GM12878 (cell line): ENCODE measurements at regions not wholly inside any gene's neighbourhood (a gene's known extent, or its start where the extent isn't known, plus 50 kb on each side); places are given as distances from the start of the nearest gene placed in this dataset.

ENCODE experiments used
- ATAC-seq: fragments of 200-7000 bp; cut with Tn5 transposase; 3 replicates; pipeline ENCODE4 v1.9.1; 2020; ENCODE audit warnings: mild to moderate bottlenecking, moderate library complexity
- BruUV-seq: library from RNA; stranded (reverse); fragments of 400-500 nt; replicated peaks from 2 replicates; lab custom pipeline; 2021; lab: Mats Ljungman, UMichigan
- CTCF ChIA-PET: fragments of 300-600 bp; sonication (Branson Sonifier 250); formaldehyde crosslinking; extraction: SDS; loops from one replicate; lab custom pipeline; 2021; ENCODE audit warnings: inconsistent platforms; lab: Yijun Ruan, JAX
- POLR2A ChIA-PET: fragments of 350-600 bp; formaldehyde crosslinking; extraction: SDS; loops from one replicate; lab custom pipeline; 2021; ENCODE audit warnings: inconsistent platforms; lab: Charles Lee
- RAD21 ChIA-PET: fragments of 300-600 bp; sonication (Branson Sonifier 250); formaldehyde crosslinking; loops from one replicate; lab custom pipeline; 2023; ENCODE audit warnings: antibody characterized with exemption; ENCODE audit not compliant: unreplicated experiment; lab: Charles Lee
- SMC1A ChIA-PET: fragments of 300-600 bp; sonication (Branson Sonifier 250); formaldehyde crosslinking; loops from one replicate; lab custom pipeline; 2023; ENCODE audit not compliant: unreplicated experiment, uncharacterized antibody; lab: Charles Lee
- DNase-seq: peaks from one replicate; pipeline ENCODE4 v3.0.0-alpha.2; 2011; ENCODE audit warnings: low read depth, low spot score
- FAIRE-seq: peaks from 3 replicates; lab custom pipeline; 2011; peaks lifted over from hg19 to GRCh38; lab: Jason Lieb, UNC
- H2AFZ ChIP-seq: 2 replicates; pipeline ENCODE4 v1.6.0; 2011; ENCODE audit warnings: low read depth, low read length, control low read depth; ENCODE audit not compliant: control insufficient read depth
- H3K27ac ChIP-seq: 2 replicates; pipeline ENCODE4 v1.5.1; 2011; ENCODE audit warnings: control low read depth; ENCODE audit not compliant: control insufficient read depth, insufficient read depth
- H3K27me3 ChIP-seq, 2 experiments: replicated peaks in 1 of 2; 2 replicates each; pipeline versions ENCODE4 v1.6.0 to v1.6.1; 2011; ENCODE audit warnings: low read length in 1 of 2; ENCODE audit not compliant: control insufficient read depth in 2 of 2, insufficient read depth in 2 of 2
- H3K36me3 ChIP-seq, 2 experiments: 2 replicates each; pipeline ENCODE4 v1.5.1; 2011; ENCODE audit warnings: low read length in 1 of 2; ENCODE audit not compliant: control insufficient read depth in 2 of 2, insufficient read depth in 2 of 2
- H3K4me1 ChIP-seq: 2 replicates; pipeline ENCODE4 v1.6.1; 2011; ENCODE audit warnings: mild to moderate bottlenecking, low read length, moderate library complexity, mixed read lengths; ENCODE audit not compliant: control insufficient read depth, insufficient read depth
- H3K4me2 ChIP-seq: 2 replicates; pipeline ENCODE4 v1.6.0; 2011; ENCODE audit warnings: control low read depth; ENCODE audit not compliant: control insufficient read depth, insufficient read depth
- H3K4me3 ChIP-seq: fragments of 200-600 bp; sonication (generic); 2 replicates; pipeline ENCODE4 v1.5.1; 2016
- H3K79me2 ChIP-seq: 2 replicates; pipeline ENCODE4 v1.6.0; 2011; ENCODE audit warnings: low read length; ENCODE audit not compliant: control insufficient read depth, insufficient read depth
- H3K9ac ChIP-seq: 2 replicates; pipeline ENCODE4 v1.8.0; 2011; ENCODE audit warnings: low read length, control low read depth, mixed read lengths; ENCODE audit not compliant: control insufficient read depth, insufficient read depth
- H3K9me3 ChIP-seq: replicated peaks from 3 replicates; pipeline ENCODE4 v1.5.1; 2011; ENCODE audit warnings: mild to moderate bottlenecking, low read length; ENCODE audit not compliant: control insufficient read depth, insufficient read depth
- H4K20me1 ChIP-seq: 2 replicates; pipeline ENCODE4 v1.6.0; 2011; ENCODE audit not compliant: control insufficient read depth, insufficient read depth
- BHLHE40 ChIP-seq, 2 experiments: fragments of 450-650 bp in 1 of 2; IDR thresholded peaks; 2 replicates each; pipeline ENCODE4 v1.6.1; 2011 to 2017; ENCODE audit warnings: low read depth in 2 of 2, borderline replicate concordance in 1 of 2, improper control_type of control experiment in 1 of 2, low read length in 1 of 2, mild to moderate bottlenecking in 1 of 2
- BMI1 ChIP-seq: fragments of 450-650 bp; IDR thresholded peaks from 2 replicates; pipeline ENCODE4 v1.6.1; 2016; ENCODE audit warnings: mild to moderate bottlenecking, moderate library complexity, borderline replicate concordance
- BRCA1 ChIP-seq: IDR thresholded peaks from 2 replicates; pipeline ENCODE4 v1.6.1; 2011; ENCODE audit warnings: low read depth, low read length, improper control_type of control experiment
- CHD4 ChIP-seq: fragments of 200-600 bp; sonication (generic); IDR thresholded peaks from 2 replicates; pipeline ENCODE4 v1.6.1; 2016; ENCODE audit warnings: mild to moderate bottlenecking
- DPF2 ChIP-seq: fragments of 450-650 bp; IDR thresholded peaks from 2 replicates; pipeline ENCODE4 v1.6.1; 2017; ENCODE audit warnings: mild to moderate bottlenecking
- LARP7 ChIP-seq: fragments of 450-650 bp; IDR thresholded peaks from 2 replicates; pipeline ENCODE4 v1.6.1; 2017; ENCODE audit warnings: mild to moderate bottlenecking
- MYB ChIP-seq: fragments of 150-350 bp; IDR thresholded peaks from 2 replicates; pipeline ENCODE4 v1.6.1; 2014; ENCODE audit warnings: mild to moderate bottlenecking, low read depth, low read length, borderline replicate concordance
- NFIC ChIP-seq: IDR thresholded peaks from 2 replicates; pipeline ENCODE4 v1.6.1; 2012; ENCODE audit warnings: low read depth, mild to moderate bottlenecking, inconsistent platforms, low read length, moderate library complexity
- NFYB ChIP-seq: IDR thresholded peaks from 2 replicates; pipeline ENCODE4 v1.6.1; 2011; ENCODE audit warnings: low read depth, mild to moderate bottlenecking, low read length, improper control_type of control experiment, moderate library complexity; ENCODE audit not compliant: insufficient read depth
- POLR2AphosphoS2 ChIP-seq: IDR thresholded peaks from 2 replicates; pipeline ENCODE4 v1.6.1; 2011; ENCODE audit warnings: low read depth, mild to moderate bottlenecking, low read length, improper control_type of control experiment, moderate library complexity
- RAD21 ChIP-seq: IDR thresholded peaks from 2 replicates; pipeline ENCODE4 v1.6.1; 2011; ENCODE audit warnings: mild to moderate bottlenecking, low read depth, low read length, moderate library complexity; ENCODE audit not compliant: insufficient read depth
- SRF ChIP-seq, 2 experiments: IDR thresholded peaks; 2 replicates each; pipeline ENCODE4 v1.6.1; 2011; ENCODE audit warnings: low read depth in 2 of 2, low read length in 2 of 2, mild to moderate bottlenecking in 1 of 2, moderate library complexity in 1 of 2
- SUZ12 ChIP-seq: fragments of 200-600 bp; sonication (generic); IDR thresholded peaks from one replicate; pipeline ENCODE4 v1.6.1; 2018; ENCODE audit warnings: antibody characterized with exemption, mild to moderate bottlenecking; ENCODE audit not compliant: unreplicated experiment
- TBL1XR1 ChIP-seq: IDR thresholded peaks from 2 replicates; pipeline ENCODE4 v1.6.1; 2012; ENCODE audit warnings: low read depth, low read length, improper control_type of control experiment
- ZNF24 ChIP-seq: fragments of 450-650 bp; IDR thresholded peaks from 2 replicates; pipeline ENCODE4 v1.6.1; 2017; ENCODE audit warnings: antibody characterized with exemption, mild to moderate bottlenecking
- WGBS: methylation state at CpG from one replicate; pipeline ENCODE4 v1.1.6; 2016; ENCODE audit warnings: low lambda C conversion rate; ENCODE audit not compliant: insufficient replicate concordance, insufficient coverage; ENCODE audit errors: missing lambda C conversion rate; 5-methylcytosine and 5-hydroxymethylcytosine counted together
- in situ Hi-C: fragments of 300-500 bp; cut with MboI; formaldehyde crosslinking; loops from 9 replicates; pipeline ENCODE4 v1.14.3; 2018; ENCODE audit warnings: mixed read lengths
- intact Hi-C: fragments of 100-400 bp; cut with micrococcal nuclease; formaldehyde crosslinking; loops from one replicate; pipeline ENCODE4 v1.14.2; 2022; ENCODE audit not compliant: unreplicated experiment
- TF ChIP-seq, protein P1 (sequence below): fragments of 450-650 bp; IDR thresholded peaks from 2 replicates; pipeline ENCODE4 v1.6.1; 2018; ENCODE audit warnings: mild to moderate bottlenecking, low read depth, moderate library complexity; ENCODE audit not compliant: partially characterized antibody

DNA sequence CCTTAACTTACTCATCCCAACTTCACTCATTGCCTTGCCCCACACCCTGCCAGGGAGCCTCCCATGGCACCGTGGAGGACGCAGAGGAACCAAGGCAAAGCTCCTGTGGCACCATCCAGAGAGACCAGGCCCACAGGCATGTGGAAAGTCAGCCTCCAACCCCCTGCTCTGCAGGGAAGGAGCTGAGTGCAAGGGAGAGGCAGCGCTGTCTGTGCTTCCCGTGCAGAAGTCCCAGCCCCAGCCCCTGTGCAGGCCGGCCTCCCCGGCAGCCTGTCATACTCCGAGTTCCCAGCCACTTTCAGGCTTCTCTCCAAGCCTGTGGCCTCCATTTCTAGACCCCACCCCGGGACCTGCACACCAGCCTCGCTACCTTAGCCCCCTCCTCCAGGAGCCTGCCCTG, 106.4 kb downstream of the SINHCAF start:
- no peaks in the 10 kb centered on the region for H3K4me1 ChIP-seq
- no peaks in the 10 kb centered on the region for H3K9me3 ChIP-seq
- in situ Hi-C loops (no loop called here), intact Hi-C loops (no loop called here)
- no peaks in the 10 kb centered on the region for H3K79me2 ChIP-seq
- H3K27ac ChIP-seq = no peak overlapping the region
- no peak overlapping the region for H2AFZ ChIP-seq
- H3K4me2 ChIP-seq = no peak overlapping the region
- H4K20me1 ChIP-seq = no peaks in the 10 kb centered on the region
- no peak overlapping the region for H3K4me3 ChIP-seq
- no peaks in the 10 kb centered on the region; a peak in 2 of 4 replicates for H3K27me3 ChIP-seq
- DNase-seq (no peak), FAIRE-seq (no peak), ATAC-seq (no peak)
- WGBS = 41% methylated on average over 9 of the region's 9 CpGs
- H3K9ac ChIP-seq = no peak overlapping the region
- POLR2A ChIA-PET = no interaction called here
- RAD21 ChIA-PET = no interaction called here
- CTCF ChIA-PET = no interaction called here
- H3K36me3 ChIP-seq = no peaks in the 10 kb centered on the region
- SMC1A ChIA-PET = no interaction called here
- no TSS peak for BruUV-seq
- no peak for TF ChIP-seq SRF (IDR thresholded peaks at IDR 0.05; ENCODE audit: low read depth in 2 of 2, low read length in 2 of 2)
- no peak for TF ChIP-seq SUZ12
- no peak for TF ChIP-seq MYB

DNA sequence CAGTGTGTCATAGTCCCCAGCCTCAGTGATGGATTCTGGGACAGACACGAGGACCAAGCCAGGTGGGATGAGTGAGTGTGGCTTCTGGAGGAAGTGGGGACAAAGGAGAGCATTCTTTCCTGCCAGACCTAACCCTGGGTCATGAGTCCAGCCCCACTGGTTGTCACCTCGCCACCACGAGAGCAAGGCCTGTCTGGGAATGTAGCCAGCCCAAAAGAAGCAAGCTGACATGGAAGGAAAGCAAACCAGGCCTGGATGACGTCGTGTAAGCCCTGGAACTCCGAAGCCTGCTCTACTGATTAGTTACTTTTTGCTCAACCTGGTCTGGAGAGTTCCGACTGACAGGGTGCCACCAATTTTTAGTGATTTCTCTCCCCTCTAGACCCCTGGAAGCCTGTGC, 105.9 kb downstream of the SINHCAF start:
- DNase-seq (no peak), FAIRE-seq (no peak), ATAC-seq (no peak)
- ChIA-PET RAD21 (no interaction called here), SMC1A (no interaction called here), POLR2A (no interaction called here), CTCF (no interaction called here)
- WGBS = 23% methylated on average over 7 of the region's 7 CpGs
- no TSS peak for BruUV-seq
- no peak overlapping the region for H3K4me3 ChIP-seq
- no peak overlapping the region for H3K4me2 ChIP-seq
- H2AFZ ChIP-seq = no peak overlapping the region
- no peak overlapping the region for H3K27ac ChIP-seq
- no peaks in the 10 kb centered on the region for H3K36me3 ChIP-seq
- no peaks in the 10 kb centered on the region for H4K20me1 ChIP-seq
- no peaks in the 10 kb centered on the region for H3K4me1 ChIP-seq
- in situ Hi-C loops = no loop called here
- no peaks in the 10 kb centered on the region for H3K9me3 ChIP-seq
- H3K79me2 ChIP-seq = no peaks in the 10 kb centered on the region
- intact Hi-C loops = no loop called here
- H3K27me3 ChIP-seq = no peaks in the 10 kb centered on the region; a peak in 2 of 4 replicates
- H3K9ac ChIP-seq = no peak overlapping the region
- no peak for TF ChIP-seq RAD21
- TF ChIP-seq SUZ12 = no peak
- TF ChIP-seq TBL1XR1 = no peak
- no peak for TF ChIP-seq LARP7
- TF ChIP-seq NFYB = no peak
- TF ChIP-seq BHLHE40 (IDR thresholded peaks at IDR 0.05; ENCODE audit: borderline replicate concordance in 1 of 2, low read depth in 2 of 2, low read length in 1 of 2) = no peak
- no peak for TF ChIP-seq DPF2
- no peak for TF ChIP-seq ZNF24
- no peak for TF ChIP-seq NFIC
- TF ChIP-seq BRCA1 = no peak
- TF ChIP-seq BMI1 = no peak
- TF ChIP-seq, protein P1, sequence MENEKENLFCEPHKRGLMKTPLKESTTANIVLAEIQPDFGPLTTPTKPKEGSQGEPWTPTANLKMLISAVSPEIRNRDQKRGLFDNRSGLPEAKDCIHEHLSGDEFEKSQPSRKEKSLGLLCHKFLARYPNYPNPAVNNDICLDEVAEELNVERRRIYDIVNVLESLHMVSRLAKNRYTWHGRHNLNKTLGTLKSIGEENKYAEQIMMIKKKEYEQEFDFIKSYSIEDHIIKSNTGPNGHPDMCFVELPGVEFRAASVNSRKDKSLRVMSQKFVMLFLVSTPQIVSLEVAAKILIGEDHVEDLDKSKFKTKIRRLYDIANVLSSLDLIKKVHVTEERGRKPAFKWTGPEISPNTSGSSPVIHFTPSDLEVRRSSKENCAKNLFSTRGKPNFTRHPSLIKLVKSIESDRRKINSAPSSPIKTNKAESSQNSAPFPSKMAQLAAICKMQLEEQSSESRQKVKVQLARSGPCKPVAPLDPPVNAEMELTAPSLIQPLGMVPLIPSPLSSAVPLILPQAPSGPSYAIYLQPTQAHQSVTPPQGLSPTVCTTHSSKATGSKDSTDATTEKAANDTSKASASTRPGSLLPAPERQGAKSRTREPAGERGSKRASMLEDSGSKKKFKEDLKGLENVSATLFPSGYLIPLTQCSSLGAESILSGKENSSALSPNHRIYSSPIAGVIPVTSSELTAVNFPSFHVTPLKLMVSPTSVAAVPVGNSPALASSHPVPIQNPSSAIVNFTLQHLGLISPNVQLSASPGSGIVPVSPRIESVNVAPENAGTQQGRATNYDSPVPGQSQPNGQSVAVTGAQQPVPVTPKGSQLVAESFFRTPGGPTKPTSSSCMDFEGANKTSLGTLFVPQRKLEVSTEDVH = no peak
- no peak for TF ChIP-seq POLR2AphosphoS2
- no peak for TF ChIP-seq CHD4
